ENCODE measurements at regions not wholly inside any gene's neighbourhood (a gene's known extent, or its start where the extent isn't known, plus 50 kb on each side); places are given as distances from the start of the nearest gene placed in this dataset.

- no peak for TF ChIP-seq ARID4B (CRISPR knock-in tag; IDR thresholded peaks at IDR 0.05; ENCODE audit: borderline replicate concordance)
- TF ChIP-seq, protein P1, sequence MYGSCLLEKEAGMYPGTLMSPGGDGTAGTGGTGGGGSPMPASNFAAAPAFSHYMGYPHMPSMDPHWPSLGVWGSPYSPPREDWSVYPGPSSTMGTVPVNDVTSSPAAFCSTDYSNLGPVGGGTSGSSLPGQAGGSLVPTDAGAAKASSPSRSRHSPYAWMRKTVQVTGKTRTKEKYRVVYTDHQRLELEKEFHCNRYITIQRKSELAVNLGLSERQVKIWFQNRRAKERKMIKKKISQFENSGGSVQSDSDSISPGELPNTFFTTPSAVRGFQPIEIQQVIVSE (CRISPR knock-in tag; IDR thresholded peaks at IDR 0.05; ENCODE audit: borderline replicate concordance), result no peak
- no peak for TF ChIP-seq E2F5 (CRISPR knock-in tag; IDR thresholded peaks at IDR 0.05)
- TF ChIP-seq, protein P2, sequence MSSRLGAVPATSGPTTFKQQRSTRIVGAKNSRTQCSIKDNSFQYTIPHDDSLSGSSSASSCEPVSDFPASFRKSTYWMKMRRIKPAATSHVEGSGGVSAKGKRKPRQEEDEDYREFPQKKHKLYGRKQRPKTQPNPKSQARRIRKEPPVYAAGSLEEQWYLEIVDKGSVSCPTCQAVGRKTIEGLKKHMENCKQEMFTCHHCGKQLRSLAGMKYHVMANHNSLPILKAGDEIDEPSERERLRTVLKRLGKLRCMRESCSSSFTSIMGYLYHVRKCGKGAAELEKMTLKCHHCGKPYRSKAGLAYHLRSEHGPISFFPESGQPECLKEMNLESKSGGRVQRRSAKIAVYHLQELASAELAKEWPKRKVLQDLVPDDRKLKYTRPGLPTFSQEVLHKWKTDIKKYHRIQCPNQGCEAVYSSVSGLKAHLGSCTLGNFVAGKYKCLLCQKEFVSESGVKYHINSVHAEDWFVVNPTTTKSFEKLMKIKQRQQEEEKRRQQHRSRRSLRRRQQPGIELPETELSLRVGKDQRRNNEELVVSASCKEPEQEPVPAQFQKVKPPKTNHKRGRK (CRISPR knock-in tag; IDR thresholded peaks at IDR 0.05; ENCODE audit: borderline replicate concordance), result no peak
- no peak for TF ChIP-seq CREM (CRISPR knock-in tag; IDR thresholded peaks at IDR 0.05)
- TF ChIP-seq ATF3 (CRISPR knock-in tag; conservative IDR thresholded peaks at IDR 0.05), result no peak
- no peak for TF ChIP-seq CREB1 (CRISPR knock-in tag; IDR thresholded peaks at IDR 0.05)
Observed at GRCh38 chrX:115413246-115413878, 123.8 kb downstream of the LUZP4 start (continued).

GRCh38 chrX:115419069-115419468, 129.6 kb downstream of the LUZP4 start:
- TF ChIP-seq ATF3 (CRISPR knock-in tag; conservative IDR thresholded peaks at IDR 0.05) (no peak), AFF4 (CRISPR knock-in tag; IDR thresholded peaks at IDR 0.05; ENCODE audit: borderline replicate concordance) (no peak), NR2C2 (CRISPR knock-in tag; IDR thresholded peaks at IDR 0.05) (no peak), ZNF281 (CRISPR knock-in tag; IDR thresholded peaks at IDR 0.05) (no peak), E2F1 (CRISPR knock-in tag; IDR thresholded peaks at IDR 0.05) (no peak)
- Mint-ChIP-seq H3K36me3 (no peaks in the 10 kb centered on the region), H3K4me3 (no peak overlapping the region), H3K27me3 (ENCODE audit: low read depth) (peaks cover 11% of the 10 kb centered on the region), H3K4me1 (no peaks in the 10 kb centered on the region), H3K27ac (no peak overlapping the region), H3K9me3 (peaks cover 2% of the 10 kb centered on the region)
- ATAC-seq, result no peak
- no peak for DNase-seq (ENCODE audit: low spot score)
- POLR2A ChIA-PET, result no interaction called here
- CTCF ChIA-PET, result no interaction called here

All from WTC11 (cell line).